ENCODE measurements at regions not wholly inside any gene's neighbourhood (a gene's known extent, or its start where the extent isn't known, plus 50 kb on each side); places are given as distances from the start of the nearest gene placed in this dataset.

DNA sequence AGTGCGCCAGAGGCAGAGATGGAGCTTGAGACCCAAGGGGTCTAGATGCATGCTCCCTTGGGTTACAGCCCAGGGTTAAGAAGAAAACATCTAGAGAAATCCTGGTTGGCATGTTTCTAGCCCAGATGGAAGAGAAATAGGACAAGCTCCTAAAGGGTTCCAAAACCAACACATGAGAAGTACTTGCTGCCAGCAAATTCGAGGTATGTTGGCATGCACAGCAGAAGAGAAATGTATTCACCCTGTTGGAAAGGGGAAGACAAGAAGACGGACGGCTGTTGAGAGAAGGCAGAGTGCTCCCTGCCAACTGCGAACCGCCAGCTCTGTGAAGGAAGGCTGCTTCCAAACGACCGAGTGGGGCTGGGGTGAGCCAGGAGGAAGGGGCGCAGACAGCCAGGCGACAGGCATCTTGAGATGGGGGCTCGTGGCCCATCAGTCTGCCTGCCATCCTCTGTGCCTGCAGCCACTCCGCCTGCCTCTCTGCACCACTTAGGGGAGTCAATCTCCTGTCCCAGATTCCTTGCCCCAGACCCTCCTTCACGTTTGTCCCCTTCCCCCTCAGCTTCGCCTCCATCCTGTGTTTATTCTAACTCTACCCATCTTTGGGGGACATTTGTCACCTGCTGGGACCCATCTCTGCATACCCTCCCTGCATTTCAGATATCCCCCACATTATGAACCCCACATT lies 249.2 kb downstream of the CDC5L start:
- no peaks in the 10 kb centered on the region for H3K9me3 Mint-ChIP-seq
- no peak for DNase-seq (ENCODE audit: low spot score in 2 of 2)
- H3K27me3 Mint-ChIP-seq = peaks cover 31% of the 10 kb centered on the region
- no peak for ATAC-seq (replicated peaks; ENCODE audit: extremely low read depth, poor library complexity, severe bottlenecking)
- H3K4me3 Mint-ChIP-seq = no peak overlapping the region
- H3K4me1 Mint-ChIP-seq = no peaks in the 10 kb centered on the region
- H3K36me3 Mint-ChIP-seq (ENCODE audit: insufficient read depth) = no peaks in the 10 kb centered on the region
- H3K27ac Mint-ChIP-seq (ENCODE audit: low read depth) = no peak overlapping the region

DNA sequence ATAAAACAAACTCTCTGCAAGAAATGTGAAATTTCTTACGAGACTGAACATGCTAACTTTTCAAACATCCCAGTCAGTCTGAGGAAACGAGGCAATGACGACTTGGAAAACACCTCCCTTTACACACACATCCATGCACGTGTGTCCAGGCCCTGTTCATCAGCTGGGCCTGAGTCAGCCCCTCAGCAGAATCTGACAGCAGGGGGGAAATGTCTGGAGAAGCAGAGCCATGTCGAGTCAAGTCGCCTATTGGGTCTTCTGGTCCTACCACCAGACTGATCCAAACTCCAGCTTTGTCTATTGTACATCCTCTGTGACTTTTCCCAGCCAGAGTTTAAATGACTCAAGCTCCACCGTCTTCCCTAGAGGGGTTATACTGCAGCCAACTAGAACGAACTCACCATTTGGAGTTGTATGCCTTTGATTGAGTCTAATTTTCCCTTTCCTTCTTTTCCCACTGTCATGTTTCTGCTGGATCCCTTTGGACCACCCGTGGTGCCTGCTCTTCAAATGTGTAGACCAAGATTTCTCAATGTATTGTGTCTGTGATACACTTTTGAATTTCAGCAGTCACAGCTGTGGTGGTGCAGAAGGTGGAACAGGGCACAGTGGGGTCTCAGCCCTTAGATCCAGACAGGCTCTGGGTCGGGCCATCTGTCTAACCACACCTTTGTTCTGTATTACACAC lies 254.0 kb downstream of the CDC5L start:
- Mint-ChIP-seq H3K36me3 (ENCODE audit: insufficient read depth) (no peaks in the 10 kb centered on the region), H3K4me1 (no peaks in the 10 kb centered on the region), H3K9me3 (no peaks in the 10 kb centered on the region), H3K27me3 (peaks cover 9% of the 10 kb centered on the region), H3K27ac (ENCODE audit: low read depth) (no peak overlapping the region), H3K4me3 (no peak overlapping the region)
- no peak for ATAC-seq (replicated peaks; ENCODE audit: extremely low read depth, poor library complexity, severe bottlenecking)
- no peak for DNase-seq (ENCODE audit: low spot score in 2 of 2)

DNA sequence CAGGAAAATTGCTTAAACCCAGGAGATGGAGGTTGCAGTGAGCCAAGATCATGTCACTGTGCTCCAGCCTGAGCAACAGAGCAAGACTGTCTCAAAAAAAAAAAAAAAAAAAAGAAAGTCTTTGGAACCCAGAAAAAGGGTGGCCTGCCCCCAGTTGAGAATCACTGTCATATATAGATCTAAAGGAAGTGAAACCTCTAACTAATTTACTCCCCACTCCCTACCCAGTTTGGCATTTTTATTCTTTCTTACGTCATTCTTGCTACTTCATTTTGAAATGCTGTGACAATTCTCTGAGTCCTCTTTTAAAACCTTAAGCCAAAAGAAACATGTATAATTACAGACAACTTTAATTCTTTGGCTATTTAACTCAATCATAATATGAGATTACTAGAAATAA lies 254.8 kb downstream of the CDC5L start:
- no peaks in the 10 kb centered on the region for H3K4me1 Mint-ChIP-seq
- no peak overlapping the region for H3K27ac Mint-ChIP-seq (ENCODE audit: low read depth)
- peaks cover under 1% of the 10 kb centered on the region for H3K27me3 Mint-ChIP-seq
- H3K36me3 Mint-ChIP-seq (ENCODE audit: insufficient read depth) = no peaks in the 10 kb centered on the region
- H3K4me3 Mint-ChIP-seq = no peak overlapping the region
- no peaks in the 10 kb centered on the region for H3K9me3 Mint-ChIP-seq
- DNase-seq (ENCODE audit: low spot score in 2 of 2) = no peak
- ATAC-seq (replicated peaks; ENCODE audit: extremely low read depth, poor library complexity, severe bottlenecking) = peak; percentile 28

DNA sequence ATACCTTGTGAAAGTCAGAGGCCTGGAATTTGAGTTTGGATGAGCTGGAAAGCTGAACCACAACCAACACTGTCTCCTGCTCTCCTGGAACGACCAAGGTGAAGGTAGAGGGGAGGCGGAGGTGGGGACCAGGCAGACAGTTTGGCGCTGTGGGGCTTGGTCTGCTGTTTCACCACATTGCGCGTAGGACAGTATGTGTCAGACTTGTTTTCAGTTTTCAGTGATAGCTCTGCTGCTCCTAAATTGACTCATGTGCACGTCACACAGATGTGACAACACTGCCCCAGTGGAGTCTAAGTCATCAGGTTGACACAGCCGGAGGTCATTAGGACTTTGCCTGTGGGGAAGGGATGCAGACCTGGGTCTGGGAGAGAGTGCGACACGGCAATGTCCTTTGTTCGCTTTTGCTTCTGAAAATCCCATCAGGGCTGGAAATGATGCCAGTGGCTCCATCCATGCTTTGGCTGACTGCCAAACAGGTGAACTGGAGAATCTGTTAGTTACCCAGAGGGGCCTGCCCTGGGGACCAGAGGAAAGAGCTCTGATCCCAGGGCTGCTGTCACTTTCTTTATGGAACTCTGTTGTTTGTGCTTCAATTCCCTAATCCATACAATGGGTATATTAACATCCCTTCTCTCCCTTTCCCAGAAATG lies 255.5 kb downstream of the CDC5L start:
- no peak overlapping the region for H3K4me3 Mint-ChIP-seq

DNA sequence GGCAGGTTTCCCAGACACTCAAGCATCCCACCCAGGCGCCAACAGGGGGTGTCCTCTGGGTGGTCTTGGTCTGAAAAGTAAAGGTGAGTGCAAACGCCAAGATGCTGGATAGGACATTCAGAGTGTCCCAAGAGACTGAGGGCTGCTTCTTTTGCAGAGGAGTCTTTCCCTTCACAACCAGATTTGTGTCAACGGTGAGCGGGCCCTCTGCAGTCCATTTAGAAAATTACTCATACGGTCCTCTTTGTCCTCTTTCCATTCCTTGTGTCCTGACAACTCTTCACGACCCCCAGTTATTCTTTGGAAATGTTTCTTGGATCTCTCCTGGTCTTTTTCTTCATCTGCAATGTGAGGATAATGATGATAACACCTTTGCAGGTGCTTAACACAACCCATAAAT lies 257.8 kb downstream of the CDC5L start:
- Mint-ChIP-seq H3K36me3 (ENCODE audit: insufficient read depth) (no peaks in the 10 kb centered on the region), H3K4me1 (no peaks in the 10 kb centered on the region), H3K27ac (ENCODE audit: low read depth) (no peak overlapping the region), H3K27me3 (no peaks in the 10 kb centered on the region), H3K9me3 (no peaks in the 10 kb centered on the region), H3K4me3 (no peak overlapping the region)
- ATAC-seq (replicated peaks; ENCODE audit: extremely low read depth, poor library complexity, severe bottlenecking) = no peak
- no peak for DNase-seq (ENCODE audit: low spot score in 2 of 2)

More for the DNA sequence above, 255.5 kb downstream of the CDC5L start:
- DNase-seq (ENCODE audit: low spot score in 2 of 2) = no peak
- Mint-ChIP-seq H3K4me1 (no peaks in the 10 kb centered on the region), H3K36me3 (ENCODE audit: insufficient read depth) (no peaks in the 10 kb centered on the region), H3K27ac (ENCODE audit: low read depth) (no peak overlapping the region), H3K27me3 (no peaks in the 10 kb centered on the region), H3K9me3 (no peaks in the 10 kb centered on the region)
- ATAC-seq (replicated peaks; ENCODE audit: extremely low read depth, poor library complexity, severe bottlenecking) = no peak

DNA sequence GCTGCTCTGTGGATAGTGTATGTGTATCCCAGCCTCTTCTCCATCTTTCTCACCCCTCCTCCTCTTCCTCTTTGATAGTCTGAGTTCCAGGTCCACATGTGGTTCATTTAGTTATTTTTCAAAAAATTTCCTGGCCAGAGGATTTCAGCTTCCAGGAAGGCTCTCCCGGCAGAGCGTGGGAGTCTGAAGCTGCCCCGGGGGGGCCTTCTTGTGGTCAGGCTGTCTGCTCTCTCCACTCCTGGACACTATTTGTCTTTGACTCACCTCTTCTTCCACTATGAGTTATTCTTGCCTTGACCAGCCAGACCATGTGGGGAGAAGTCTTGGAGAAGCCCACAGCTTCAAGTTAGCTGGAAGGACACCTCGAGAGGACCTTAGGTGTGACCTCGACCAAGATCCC lies 258.8 kb downstream of the CDC5L start:
- H3K27ac Mint-ChIP-seq (ENCODE audit: low read depth) = no peak overlapping the region
- H3K4me3 Mint-ChIP-seq = no peak overlapping the region
- no peaks in the 10 kb centered on the region for H3K4me1 Mint-ChIP-seq
- H3K9me3 Mint-ChIP-seq = no peaks in the 10 kb centered on the region
- ATAC-seq (replicated peaks; ENCODE audit: extremely low read depth, poor library complexity, severe bottlenecking) (no peak), DNase-seq (ENCODE audit: low spot score in 2 of 2) (no peak)
- H3K36me3 Mint-ChIP-seq (ENCODE audit: insufficient read depth) = no peaks in the 10 kb centered on the region
- no peaks in the 10 kb centered on the region for H3K27me3 Mint-ChIP-seq

DNA sequence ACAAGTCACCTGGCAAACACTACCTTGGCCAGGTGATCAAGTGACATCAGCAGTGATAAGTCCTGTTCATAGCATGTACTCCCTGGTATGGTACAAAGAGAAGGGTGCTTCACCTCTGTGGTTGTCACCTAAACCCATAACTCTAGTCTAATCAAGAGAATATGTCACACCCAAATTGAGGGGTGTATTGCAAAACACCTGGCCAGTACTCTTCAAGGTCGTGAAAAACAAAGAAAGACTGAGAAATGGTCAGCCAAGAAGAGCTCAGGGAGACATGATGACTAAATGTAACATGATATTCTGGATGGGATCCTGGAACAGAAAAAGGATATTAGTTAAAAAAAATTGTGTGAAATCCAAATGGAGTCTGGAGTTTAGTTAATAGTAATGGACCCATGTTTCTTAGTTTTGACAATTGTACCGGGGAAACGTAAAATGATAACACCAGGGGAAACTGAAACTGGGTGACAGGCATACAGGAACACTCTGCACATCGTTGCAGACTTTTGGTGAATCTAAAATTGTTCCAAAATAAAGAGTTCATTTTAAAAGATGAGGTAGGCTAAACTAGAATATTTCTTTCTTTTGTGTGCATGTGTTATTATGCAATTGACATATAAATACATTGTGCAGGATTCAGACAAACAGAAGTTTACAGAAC lies 262.0 kb downstream of the CDC5L start:
- Mint-ChIP-seq H3K9me3 (no peaks in the 10 kb centered on the region), H3K4me1 (no peaks in the 10 kb centered on the region), H3K27me3 (peaks cover 13% of the 10 kb centered on the region), H3K27ac (ENCODE audit: low read depth) (no peak overlapping the region), H3K36me3 (ENCODE audit: insufficient read depth) (no peaks in the 10 kb centered on the region), H3K4me3 (no peak overlapping the region)
- DNase-seq (ENCODE audit: low spot score in 2 of 2) (no peak), ATAC-seq (replicated peaks; ENCODE audit: extremely low read depth, poor library complexity, severe bottlenecking) (no peak)

DNA sequence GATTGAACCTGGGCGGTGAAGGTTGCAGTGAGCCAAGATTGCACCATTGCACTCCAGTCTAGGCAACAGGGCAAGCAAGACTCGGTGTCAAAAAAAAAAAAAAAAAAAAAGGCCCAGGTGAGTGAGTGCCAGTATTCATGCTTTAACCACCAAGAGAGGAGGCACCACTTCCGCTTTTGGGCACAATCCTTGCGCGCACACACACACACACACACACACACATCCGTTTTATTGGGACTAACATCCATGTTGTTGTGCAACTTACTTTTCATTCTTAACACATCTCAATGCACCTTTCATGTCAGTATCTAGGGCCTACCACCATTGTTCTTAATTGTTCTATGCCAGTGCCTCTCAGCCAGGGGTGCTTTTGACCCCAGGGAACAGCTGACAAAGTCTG lies 263.0 kb downstream of the CDC5L start:
- peaks cover 5% of the 10 kb centered on the region for H3K4me1 Mint-ChIP-seq
- ATAC-seq (replicated peaks; ENCODE audit: extremely low read depth, poor library complexity, severe bottlenecking) (no peak), DNase-seq (ENCODE audit: low spot score in 2 of 2) (no peak)
- peaks cover 13% of the 10 kb centered on the region for H3K27me3 Mint-ChIP-seq
- no peaks in the 10 kb centered on the region for H3K9me3 Mint-ChIP-seq
- H3K27ac Mint-ChIP-seq (ENCODE audit: low read depth) = no peak overlapping the region
- no peak overlapping the region for H3K4me3 Mint-ChIP-seq
- no peaks in the 10 kb centered on the region for H3K36me3 Mint-ChIP-seq (ENCODE audit: insufficient read depth)

DNA sequence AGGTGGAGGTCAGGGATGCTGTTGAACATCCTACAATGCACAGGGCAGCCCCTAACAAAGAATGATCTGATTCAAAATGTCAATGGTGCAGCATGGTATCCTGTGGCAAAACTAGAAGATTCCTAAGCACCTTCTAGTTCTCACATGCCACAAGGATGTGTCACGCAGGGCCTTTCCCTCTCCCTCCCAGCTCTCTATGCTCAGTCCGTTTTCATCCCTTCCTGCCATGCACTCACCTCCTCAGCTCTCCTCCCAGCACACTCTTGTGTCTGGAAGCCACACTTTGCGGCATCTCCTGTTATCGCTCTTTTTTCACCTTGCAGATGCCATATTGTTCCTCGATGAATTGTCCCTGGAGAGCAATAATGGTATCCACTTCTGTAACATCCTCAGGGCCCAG lies 263.4 kb downstream of the CDC5L start:
- no peak for ATAC-seq (replicated peaks; ENCODE audit: extremely low read depth, poor library complexity, severe bottlenecking)
- Mint-ChIP-seq H3K4me3 (no peak overlapping the region), H3K9me3 (no peaks in the 10 kb centered on the region), H3K27ac (ENCODE audit: low read depth) (no peak overlapping the region), H3K27me3 (peaks cover 13% of the 10 kb centered on the region), H3K4me1 (peaks cover 6% of the 10 kb centered on the region), H3K36me3 (ENCODE audit: insufficient read depth) (no peaks in the 10 kb centered on the region)
- no peak for DNase-seq (ENCODE audit: low spot score in 2 of 2)

DNA sequence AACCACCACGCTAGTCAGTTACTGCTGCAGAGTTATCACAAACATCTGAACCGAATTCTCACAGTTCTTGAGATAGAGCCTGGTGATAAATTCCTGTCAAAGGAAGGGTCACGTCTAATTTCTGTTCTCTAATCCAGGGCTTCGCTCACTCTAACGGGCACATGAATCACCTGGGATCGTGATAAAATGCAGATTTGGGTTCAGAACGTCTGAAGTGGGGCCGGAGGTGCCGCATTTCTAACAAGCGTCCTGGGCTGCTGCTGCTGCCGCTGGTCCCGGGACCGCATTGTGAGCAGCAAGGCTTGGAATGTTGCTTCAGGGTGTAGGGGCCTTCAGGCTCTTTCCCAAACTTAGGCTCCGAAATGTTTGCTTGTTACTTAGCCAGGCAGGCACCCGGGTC lies 264.1 kb downstream of the CDC5L start:
- H3K27me3 Mint-ChIP-seq = peaks cover 13% of the 10 kb centered on the region
- H3K36me3 Mint-ChIP-seq (ENCODE audit: insufficient read depth) = no peaks in the 10 kb centered on the region
- no peak overlapping the region for H3K27ac Mint-ChIP-seq (ENCODE audit: low read depth)
- peaks cover 6% of the 10 kb centered on the region for H3K4me1 Mint-ChIP-seq
- H3K9me3 Mint-ChIP-seq = no peaks in the 10 kb centered on the region
- DNase-seq (ENCODE audit: low spot score in 2 of 2) (no peak), ATAC-seq (replicated peaks; ENCODE audit: extremely low read depth, poor library complexity, severe bottlenecking) (no peak)
- H3K4me3 Mint-ChIP-seq = no peak overlapping the region

DNA sequence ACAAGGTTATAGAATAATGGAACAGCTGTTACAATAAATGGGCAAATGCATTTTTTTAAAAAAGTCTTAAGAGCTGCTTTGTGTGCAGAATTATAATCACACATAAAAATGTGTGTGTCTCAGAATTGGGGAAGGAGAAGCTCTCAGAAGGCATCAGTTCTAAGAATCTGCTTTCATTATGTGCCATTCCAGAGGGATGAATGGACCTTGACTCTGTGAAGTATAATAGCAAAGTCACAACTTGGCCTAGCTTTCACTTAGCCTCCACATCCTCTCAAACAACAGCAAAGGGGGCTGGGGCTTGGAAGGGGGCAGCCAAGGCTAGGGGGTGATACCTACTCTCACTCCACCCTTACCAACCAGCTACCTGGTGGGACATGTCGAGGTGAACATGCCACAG lies 265.0 kb downstream of the CDC5L start:
- ATAC-seq (replicated peaks; ENCODE audit: extremely low read depth, poor library complexity, severe bottlenecking) = no peak
- H3K36me3 Mint-ChIP-seq (ENCODE audit: insufficient read depth) = no peaks in the 10 kb centered on the region
- no peak for DNase-seq (ENCODE audit: low spot score in 2 of 2)
- H3K27me3 Mint-ChIP-seq = peaks cover 13% of the 10 kb centered on the region
- no peak overlapping the region for H3K27ac Mint-ChIP-seq (ENCODE audit: low read depth)
- H3K4me1 Mint-ChIP-seq = peaks cover 6% of the 10 kb centered on the region
- no peaks in the 10 kb centered on the region for H3K9me3 Mint-ChIP-seq
- no peak overlapping the region for H3K4me3 Mint-ChIP-seq

DNA sequence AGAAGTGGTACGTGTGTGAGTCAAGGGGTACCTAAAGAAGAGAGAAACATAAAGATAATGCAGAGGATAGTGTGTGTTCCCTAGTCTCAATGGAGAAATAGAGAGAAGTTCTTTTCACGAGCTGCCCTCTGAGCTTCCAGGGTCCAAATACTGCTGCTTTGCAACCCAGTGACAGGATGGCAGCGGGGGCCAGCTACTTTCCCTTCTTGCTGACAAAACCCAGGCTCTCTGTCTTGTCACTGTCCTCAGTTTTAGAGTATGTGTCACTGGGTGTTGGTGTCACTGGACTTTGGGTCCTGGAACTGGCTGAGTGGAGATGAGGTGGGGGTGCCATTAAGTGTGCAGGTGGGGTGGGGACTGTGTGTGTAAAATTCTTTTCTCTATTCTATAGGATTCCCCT lies 265.6 kb downstream of the CDC5L start:
- H3K9me3 Mint-ChIP-seq = no peaks in the 10 kb centered on the region
- no peak for DNase-seq (ENCODE audit: low spot score in 2 of 2)
- H3K36me3 Mint-ChIP-seq (ENCODE audit: insufficient read depth) = no peaks in the 10 kb centered on the region
- peaks cover 6% of the 10 kb centered on the region for H3K4me1 Mint-ChIP-seq
- H3K27ac Mint-ChIP-seq (ENCODE audit: low read depth) = no peak overlapping the region
- H3K27me3 Mint-ChIP-seq = peaks cover 13% of the 10 kb centered on the region
- no peak overlapping the region for H3K4me3 Mint-ChIP-seq
- no peak for ATAC-seq (replicated peaks; ENCODE audit: extremely low read depth, poor library complexity, severe bottlenecking)
